Left ventricle myocardium inferior (tissue), 1 donor: ENCODE measurements at regions not wholly inside any gene's neighbourhood (a gene's known extent, or its start where the extent isn't known, plus 50 kb on each side); places are given as distances from the start of the nearest gene placed in this dataset.
"Not testable (repeated sequence)": the region's sequence is repeated elsewhere in the genome, so short reads cannot be mapped to it uniquely, and the experiment has no call there.

Source experiments
- DNase-seq: peaks from one replicate; pipeline ENCODE4 v3.0.0-alpha.2; 2020
- H3K27ac ChIP-seq: fragments of 200-600 bp; replicated peaks from 2 replicates; pipeline ENCODE4 v1.8.0; 2021
- H3K27me3 ChIP-seq: fragments of 200-600 bp; 2 replicates; pipeline ENCODE4 v1.8.0; 2021; ENCODE audit warnings: low read depth
- H3K36me3 ChIP-seq: fragments of 200-600 bp; 2 replicates; pipeline ENCODE4 v1.8.0; 2021
- H3K4me1 ChIP-seq: fragments of 200-600 bp; 2 replicates; pipeline ENCODE4 v1.8.0; 2021
- H3K4me3 ChIP-seq: fragments of 200-600 bp; 2 replicates; pipeline ENCODE4 v1.8.0; 2021; ENCODE audit warnings: mild to moderate bottlenecking, moderate library complexity
- H3K9me3 ChIP-seq: fragments of 200-600 bp; replicated peaks from 2 replicates; pipeline ENCODE4 v1.8.0; 2021
- CTCF ChIP-seq: fragments of 200-600 bp; IDR thresholded peaks from 2 replicates; pipeline ENCODE4 v1.8.0; 2021; ENCODE audit warnings: antibody characterized with exemption, mild to moderate bottlenecking, borderline replicate concordance
- intact Hi-C: fragments of 100-400 bp; cut with micrococcal nuclease; formaldehyde crosslinking; loops from one replicate; pipeline ENCODE4 v1.11.0; 2022
- donor health status: DM: no; HTN: yes; CAD: no; lungs with severe emphysema.

DNA sequence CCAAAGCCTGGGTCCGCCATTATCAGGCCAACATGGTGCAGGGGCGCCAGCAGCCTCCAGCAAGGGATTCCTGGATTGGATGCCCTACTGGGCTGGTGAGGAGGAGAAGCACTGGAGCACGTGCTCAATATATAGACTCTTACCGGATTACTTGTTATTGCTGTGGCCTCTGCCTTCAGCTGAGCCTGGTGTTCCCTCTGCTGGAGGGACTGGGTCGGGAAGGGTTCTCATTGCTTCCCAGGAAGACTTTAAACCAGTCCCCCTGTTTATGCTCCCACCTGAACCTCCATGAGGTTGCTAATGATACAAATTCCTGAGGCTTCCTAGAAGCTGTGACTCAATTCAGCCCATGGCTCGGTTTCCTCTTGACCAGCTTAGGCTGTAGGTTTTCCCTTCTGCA is 186.7 kb upstream of the ARID1B start:
- peaks cover 11% of the 10 kb centered on the region for H3K27me3 ChIP-seq
- no peaks in the 10 kb centered on the region for H3K36me3 ChIP-seq
- no peaks in the 10 kb centered on the region for H3K9me3 ChIP-seq
- H3K4me3 ChIP-seq = no peak overlapping the region
- intact Hi-C loops = no loop called here
- no peaks in the 10 kb centered on the region for H3K4me1 ChIP-seq
- H3K27ac ChIP-seq = no peak overlapping the region
- TF ChIP-seq CTCF = no peak
- no peak for DNase-seq

DNA sequence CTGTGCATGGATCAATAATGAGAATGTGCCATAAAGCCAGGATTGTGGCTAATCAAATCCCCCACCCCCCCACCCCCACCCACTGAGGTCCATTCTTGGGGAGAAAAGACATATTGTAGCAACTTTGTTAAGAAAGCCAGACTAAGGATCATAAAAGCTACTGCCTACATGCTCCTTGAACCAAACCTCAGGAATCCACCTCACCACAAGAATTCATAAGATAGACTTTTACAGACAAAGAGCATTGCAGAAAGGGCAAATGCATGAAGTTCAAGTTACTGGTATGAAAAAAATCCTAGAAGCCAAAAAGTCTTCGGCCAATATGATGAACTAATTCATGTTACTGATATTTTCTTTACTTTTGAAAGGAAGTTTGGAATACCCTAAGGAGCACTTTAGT is 187.9 kb upstream of the ARID1B start:
- DNase-seq = no peak
- intact Hi-C loops = no loop called here
- Histone ChIP-seq H3K36me3 (no peaks in the 10 kb centered on the region), H3K4me3 (no peak overlapping the region), H3K9me3 (no peaks in the 10 kb centered on the region), H3K27me3 (peaks cover 11% of the 10 kb centered on the region), H3K4me1 (no peaks in the 10 kb centered on the region), H3K27ac (no peak overlapping the region)
- no peak for TF ChIP-seq CTCF

DNA sequence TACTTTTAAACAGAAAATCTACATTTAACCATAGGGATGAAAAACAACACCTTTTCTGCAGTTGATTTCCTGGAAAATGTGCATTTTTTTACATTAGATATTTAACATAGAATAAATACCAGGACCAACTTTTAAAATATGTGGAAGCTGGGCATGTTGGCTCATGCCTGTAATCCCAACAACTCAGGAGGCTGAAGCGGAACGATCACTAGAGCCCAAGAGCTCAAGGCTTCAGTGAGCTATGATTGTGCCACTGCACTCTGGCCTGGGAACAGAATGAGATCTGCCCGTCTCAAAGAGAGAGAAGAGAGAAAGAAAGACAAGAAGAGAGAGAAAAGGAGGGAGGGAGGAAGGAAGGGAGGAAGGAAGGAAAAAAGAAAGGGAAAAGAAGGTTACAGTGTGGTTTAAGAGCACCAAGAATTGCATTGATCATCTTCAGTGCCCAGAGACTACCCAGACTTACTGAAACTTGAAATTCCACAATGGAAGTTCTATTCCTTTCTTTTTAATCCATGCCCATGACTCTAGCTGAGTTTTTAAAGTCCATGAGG is 189.4 kb upstream of the ARID1B start:
- TF ChIP-seq CTCF = no peak
- intact Hi-C loops = no loop called here
- no peaks in the 10 kb centered on the region for H3K4me1 ChIP-seq
- H3K27ac ChIP-seq = no peak overlapping the region
- no peaks in the 10 kb centered on the region for H3K9me3 ChIP-seq
- H3K4me3 ChIP-seq = no peak overlapping the region
- no peaks in the 10 kb centered on the region for H3K36me3 ChIP-seq
- peaks cover 11% of the 10 kb centered on the region for H3K27me3 ChIP-seq
- DNase-seq = no peak

- intact Hi-C loops = no loop called here
- no peak overlapping the region for H3K4me3 ChIP-seq
- TF ChIP-seq CTCF = no peak
- no peaks in the 10 kb centered on the region for H3K4me1 ChIP-seq
- H3K27me3 ChIP-seq = peaks cover 4% of the 10 kb centered on the region
- no peaks in the 10 kb centered on the region for H3K36me3 ChIP-seq
- no peak overlapping the region for H3K27ac ChIP-seq
- DNase-seq = no peak
- H3K9me3 ChIP-seq = no peaks in the 10 kb centered on the region
Measured at GRCh38 chr6:156587071-156587470, 190.1 kb upstream of the ARID1B start.

DNA sequence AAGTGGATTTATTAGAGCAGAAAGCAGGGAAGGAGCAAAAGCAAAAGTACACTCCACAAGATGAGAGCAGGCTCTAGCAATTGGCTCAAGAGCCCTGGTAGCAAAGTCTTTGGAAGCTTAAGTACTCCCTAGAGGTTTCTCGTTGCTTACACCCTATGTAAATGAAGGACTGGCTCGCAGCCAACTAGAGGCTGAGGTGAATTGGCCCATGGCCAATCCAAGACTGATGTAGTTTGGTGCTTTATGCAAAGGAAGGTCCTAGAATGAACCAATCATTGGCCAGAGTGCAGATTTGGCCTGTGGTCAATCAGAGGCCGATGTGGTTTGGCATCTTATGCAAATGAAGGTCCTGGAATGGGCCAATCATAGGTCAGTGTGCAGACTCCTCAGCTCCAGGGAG is 191.3 kb upstream of the ARID1B start:
- peaks cover 3% of the 10 kb centered on the region for H3K27me3 ChIP-seq
- no peaks in the 10 kb centered on the region for H3K36me3 ChIP-seq
- no peaks in the 10 kb centered on the region for H3K4me1 ChIP-seq
- no peak overlapping the region for H3K27ac ChIP-seq
- no peak for DNase-seq
- intact Hi-C loops = no loop called here
- no peak overlapping the region for H3K4me3 ChIP-seq
- no peak for TF ChIP-seq CTCF
- no peaks in the 10 kb centered on the region for H3K9me3 ChIP-seq

GRCh38 chr6:156584121-156584520 is 193.1 kb upstream of the ARID1B start:
- H3K4me1 ChIP-seq, intact Hi-C loops, H3K27ac ChIP-seq, H3K4me3 ChIP-seq, H3K36me3 ChIP-seq, H3K27me3 ChIP-seq, DNase-seq: not testable (repeated sequence)
- peaks cover 14% of the 10 kb centered on the region for H3K9me3 ChIP-seq
